ENCODE measurements at regions not wholly inside any gene's neighbourhood (a gene's known extent, or its start where the extent isn't known, plus 50 kb on each side); places are given as distances from the start of the nearest gene placed in this dataset.
"Not testable (repeated sequence)": the region's sequence is repeated elsewhere in the genome, so short reads cannot be mapped to it uniquely, and the experiment has no call there.

DNA sequence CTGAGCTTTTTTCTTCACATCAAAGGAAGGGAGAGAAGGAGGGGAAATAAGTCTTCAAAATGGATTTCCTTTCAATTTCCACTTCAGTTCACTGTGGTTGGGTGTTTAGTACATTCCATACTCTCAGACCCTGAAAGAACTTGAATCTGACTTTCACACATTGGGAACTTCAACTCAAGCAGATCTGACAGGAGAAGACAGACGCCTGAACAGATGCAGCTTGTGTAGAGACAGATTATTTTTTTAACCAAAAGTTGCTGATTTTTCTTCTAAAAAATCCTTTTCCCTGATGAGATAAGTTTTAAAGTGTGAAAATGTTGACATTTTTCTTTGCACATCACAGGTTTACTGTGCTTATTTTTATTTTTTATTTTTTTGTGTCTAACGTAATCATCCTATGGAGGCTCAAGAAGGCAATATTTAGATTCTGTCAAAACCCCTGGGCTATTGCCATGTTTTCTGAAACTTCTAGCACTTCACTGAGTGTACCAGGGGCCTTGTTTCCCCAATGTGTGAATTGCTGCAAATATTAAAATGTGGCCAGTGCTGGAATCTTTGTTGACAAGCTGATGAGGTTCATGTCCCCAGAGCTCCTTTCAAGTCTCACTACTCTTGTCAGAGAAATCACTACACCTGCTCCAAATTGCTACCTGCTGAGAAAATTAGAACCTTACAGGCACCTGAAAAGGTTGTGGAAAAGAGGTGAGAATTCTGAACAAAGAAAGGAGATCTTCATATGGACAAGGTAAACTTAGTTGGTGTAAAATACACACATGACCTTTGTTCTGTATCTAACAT is 214.8 kb upstream of the BTBD3 start:
- Histone ChIP-seq H3K9me3 (ENCODE audit: control insufficient read depth, insufficient read depth, low read length) (no peaks in the 10 kb centered on the region), H3K4me3 (ENCODE audit: low read depth, low read length) (no peak overlapping the region), H3K27ac (ENCODE audit: low read depth, low read length) (no peak overlapping the region), H3K4me1 (ENCODE audit: control insufficient read depth, insufficient read depth, low read length) (no peaks in the 10 kb centered on the region), H3K36me3 (ENCODE audit: control insufficient read depth, insufficient read depth, low read length) (no peaks in the 10 kb centered on the region), H3K27me3 (ENCODE audit: control insufficient read depth, insufficient read depth, low read length) (no peaks in the 10 kb centered on the region)
- peak in 1 of 6 donors; percentile 55 for DNase-seq (ENCODE audit: low read depth in 4 of 6, low spot score in 6 of 6)
- WGBS (ENCODE audit: insufficient coverage), result 100% methylated on average over 1 of the region's 2 CpGs

DNA sequence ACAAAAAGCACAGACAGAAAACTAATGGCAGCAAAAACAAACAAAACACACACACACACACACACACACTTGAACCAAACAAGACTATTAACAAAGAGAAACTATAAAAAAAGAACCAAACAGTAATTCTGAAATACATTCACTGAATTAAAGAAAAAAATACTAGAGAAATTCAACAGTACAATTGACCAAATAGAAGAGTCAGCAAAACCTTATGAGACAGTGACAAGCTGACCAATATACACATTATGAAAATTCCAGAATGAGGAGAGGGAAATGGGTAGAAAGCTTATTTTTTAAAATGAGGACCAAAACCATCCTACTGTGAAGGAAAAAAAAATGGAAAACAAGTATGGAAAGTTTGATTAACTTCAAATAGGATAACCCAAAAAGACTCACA is 212.2 kb upstream of the BTBD3 start:
- Histone ChIP-seq H3K27ac (ENCODE audit: low read depth, low read length) (no peak overlapping the region), H3K4me1 (ENCODE audit: control insufficient read depth, insufficient read depth, low read length) (no peaks in the 10 kb centered on the region), H3K9me3 (ENCODE audit: control insufficient read depth, insufficient read depth, low read length) (no peaks in the 10 kb centered on the region), H3K36me3 (ENCODE audit: control insufficient read depth, insufficient read depth, low read length) (no peaks in the 10 kb centered on the region), H3K4me3 (ENCODE audit: low read depth, low read length) (no peak overlapping the region), H3K27me3 (ENCODE audit: control insufficient read depth, insufficient read depth, low read length) (no peaks in the 10 kb centered on the region)
- DNase-seq (ENCODE audit: low read depth in 4 of 6, low spot score in 6 of 6), result no peak

DNA sequence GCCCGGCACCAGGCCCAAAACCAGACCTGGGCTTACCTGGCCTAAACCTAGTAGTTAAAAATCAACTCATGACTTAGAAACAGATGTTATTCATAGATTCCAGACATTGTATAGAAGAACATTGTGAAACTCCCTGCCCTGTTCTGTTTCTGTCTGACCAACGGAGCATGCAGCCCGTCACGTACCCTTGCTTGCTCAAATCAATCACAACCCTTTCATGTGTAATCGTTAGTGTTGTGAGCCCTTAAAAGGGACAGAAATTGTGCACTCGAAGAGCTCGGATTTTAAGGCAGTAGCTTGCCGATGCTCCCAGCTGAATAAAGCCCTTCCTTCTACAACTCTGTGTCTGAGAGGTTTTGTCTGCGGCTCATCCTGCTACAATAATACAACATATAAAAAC is 209.5 kb upstream of the BTBD3 start:
- H3K27me3 ChIP-seq (ENCODE audit: control insufficient read depth, insufficient read depth, low read length); DNase-seq (ENCODE audit: low read depth in 4 of 6, low spot score in 6 of 6); H3K4me1 ChIP-seq (ENCODE audit: control insufficient read depth, insufficient read depth, low read length); H3K36me3 ChIP-seq (ENCODE audit: control insufficient read depth, insufficient read depth, low read length); H3K27ac ChIP-seq (ENCODE audit: low read depth, low read length); H3K4me3 ChIP-seq (ENCODE audit: low read depth, low read length); H3K9me3 ChIP-seq (ENCODE audit: control insufficient read depth, insufficient read depth, low read length): not testable (repeated sequence)
- WGBS (ENCODE audit: insufficient coverage), result 90% methylated on average over 4 of the region's 9 CpGs

DNA sequence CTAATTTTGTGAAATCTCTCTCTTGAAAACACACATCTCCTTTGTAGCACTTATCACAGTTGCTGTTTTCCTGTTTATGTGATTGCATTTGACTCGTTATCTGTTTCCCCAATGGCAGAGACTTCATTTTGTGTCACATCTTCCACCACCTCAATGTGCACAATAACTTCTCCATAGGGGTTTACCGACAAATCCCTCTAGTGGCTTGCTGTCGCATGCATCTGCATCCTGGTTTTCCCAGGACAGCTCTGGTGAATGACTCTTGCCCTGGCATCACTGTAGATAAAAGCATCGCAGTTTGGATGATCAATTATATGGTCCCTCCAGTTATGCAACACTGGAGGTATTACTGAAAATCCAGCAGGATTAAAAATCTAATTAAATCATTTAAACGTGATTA is 206.5 kb upstream of the BTBD3 start:
- Histone ChIP-seq H3K36me3 (ENCODE audit: control insufficient read depth, insufficient read depth, low read length) (no peaks in the 10 kb centered on the region), H3K27ac (ENCODE audit: low read depth, low read length) (no peak overlapping the region), H3K9me3 (ENCODE audit: control insufficient read depth, insufficient read depth, low read length) (no peaks in the 10 kb centered on the region), H3K4me1 (ENCODE audit: control insufficient read depth, insufficient read depth, low read length) (no peaks in the 10 kb centered on the region), H3K4me3 (ENCODE audit: low read depth, low read length) (no peak overlapping the region), H3K27me3 (ENCODE audit: control insufficient read depth, insufficient read depth, low read length) (no peaks in the 10 kb centered on the region)
- WGBS (ENCODE audit: insufficient coverage), result 85% methylated on average over 2 of the region's 5 CpGs
- no peak for DNase-seq (ENCODE audit: low read depth in 4 of 6, low spot score in 6 of 6)

DNA sequence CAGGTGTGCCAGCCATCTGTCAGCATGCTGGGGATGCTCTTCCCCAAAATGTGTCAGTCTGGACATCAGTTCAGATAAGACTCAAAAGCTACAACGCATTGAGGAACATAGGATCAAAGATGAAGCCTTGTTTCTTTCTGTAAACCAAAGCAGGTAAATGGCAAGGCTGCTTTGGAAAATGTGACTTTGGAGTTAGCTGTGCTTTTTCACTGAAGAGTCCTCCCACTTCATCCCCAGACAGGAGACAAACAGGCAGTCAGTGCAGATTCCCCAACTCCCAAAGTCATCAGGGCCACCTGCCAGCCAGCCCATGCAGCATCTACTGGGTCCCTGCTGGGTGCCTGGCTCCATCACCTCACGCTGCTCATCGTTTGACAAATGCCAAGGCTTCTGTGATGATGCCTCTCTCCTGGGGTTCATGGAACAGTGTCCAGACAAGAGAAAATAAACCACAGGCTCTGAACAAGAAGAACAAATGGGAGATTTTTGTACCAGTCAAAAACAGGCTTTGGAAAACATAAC is 205.0 kb upstream of the BTBD3 start:
- Histone ChIP-seq H3K27me3 (ENCODE audit: control insufficient read depth, insufficient read depth, low read length) (no peaks in the 10 kb centered on the region), H3K4me1 (ENCODE audit: control insufficient read depth, insufficient read depth, low read length) (no peaks in the 10 kb centered on the region), H3K27ac (ENCODE audit: low read depth, low read length) (no peak overlapping the region), H3K36me3 (ENCODE audit: control insufficient read depth, insufficient read depth, low read length) (no peaks in the 10 kb centered on the region), H3K9me3 (ENCODE audit: control insufficient read depth, insufficient read depth, low read length) (no peaks in the 10 kb centered on the region), H3K4me3 (ENCODE audit: low read depth, low read length) (no peak overlapping the region)
- DNase-seq (ENCODE audit: low read depth in 4 of 6, low spot score in 6 of 6), result no peak
- WGBS (ENCODE audit: insufficient coverage), result 50% methylated on average over 3 of the region's 3 CpGs

DNA sequence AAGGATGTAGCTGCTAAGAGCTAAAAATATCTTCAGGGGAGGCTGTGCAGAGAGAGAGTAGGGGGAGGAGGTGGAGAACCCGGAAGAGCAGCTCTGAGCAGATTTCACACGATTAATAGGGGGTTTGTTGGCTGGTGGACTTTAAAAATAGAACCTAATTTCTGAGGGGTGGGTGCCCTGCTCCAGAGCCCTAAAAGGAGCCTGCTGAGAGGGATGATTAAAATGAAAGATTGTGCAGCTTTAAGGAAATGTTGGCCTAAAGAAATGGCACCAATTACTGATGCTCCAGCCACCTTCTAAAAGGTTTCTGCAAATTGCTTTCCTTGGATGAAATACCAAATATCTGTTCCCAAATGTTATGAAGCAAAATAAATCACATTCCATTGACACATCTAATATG is 202.8 kb upstream of the BTBD3 start:
- H3K27me3 ChIP-seq (ENCODE audit: control insufficient read depth, insufficient read depth, low read length), result no peaks in the 10 kb centered on the region
- H3K27ac ChIP-seq (ENCODE audit: low read depth, low read length), result no peak overlapping the region
- H3K4me1 ChIP-seq (ENCODE audit: control insufficient read depth, insufficient read depth, low read length), result no peaks in the 10 kb centered on the region
- H3K9me3 ChIP-seq (ENCODE audit: control insufficient read depth, insufficient read depth, low read length), result no peaks in the 10 kb centered on the region
- WGBS (ENCODE audit: insufficient coverage), result 33% methylated on average over 2 of the region's 2 CpGs
- no peaks in the 10 kb centered on the region for H3K36me3 ChIP-seq (ENCODE audit: control insufficient read depth, insufficient read depth, low read length)
- no peak overlapping the region for H3K4me3 ChIP-seq (ENCODE audit: low read depth, low read length)
- DNase-seq (ENCODE audit: low read depth in 4 of 6, low spot score in 6 of 6), result peak in 1 of 6 donors; percentile 55

DNA sequence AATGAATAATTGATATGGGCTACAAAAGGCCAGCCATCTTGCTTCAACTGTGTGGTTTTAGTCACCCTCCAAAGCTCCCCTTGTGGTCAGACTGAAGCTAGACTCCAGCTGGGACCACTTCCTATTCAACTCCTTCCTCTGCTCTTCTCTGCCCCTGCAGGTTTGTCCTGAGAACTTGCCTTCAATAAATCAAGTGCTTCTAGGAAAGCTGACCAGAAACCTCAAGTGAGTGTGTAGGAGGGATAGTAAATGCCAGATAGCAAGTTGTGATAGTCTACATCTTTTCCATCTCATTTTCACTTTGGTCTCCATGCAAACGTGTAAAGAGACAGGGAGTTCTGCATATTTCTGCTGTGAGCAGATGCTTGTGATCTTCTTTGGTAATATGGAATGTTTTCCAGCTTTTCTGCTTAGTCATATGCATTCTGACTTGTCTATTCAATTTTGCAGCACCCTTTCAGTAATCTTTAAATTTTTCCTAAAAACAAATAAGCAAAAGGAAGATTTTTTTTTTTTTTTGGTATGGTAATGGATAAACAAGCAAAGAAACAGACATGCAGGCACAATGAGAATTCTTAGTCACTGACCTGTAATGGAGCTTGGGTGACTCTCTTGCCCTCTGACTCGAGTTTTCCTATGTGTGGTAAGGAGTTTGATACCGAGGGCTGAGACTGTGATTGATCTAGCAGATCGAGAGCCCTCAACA is 201.3 kb upstream of the BTBD3 start:
- Histone ChIP-seq H3K27ac (ENCODE audit: low read depth, low read length) (no peak overlapping the region), H3K27me3 (ENCODE audit: control insufficient read depth, insufficient read depth, low read length) (no peaks in the 10 kb centered on the region), H3K36me3 (ENCODE audit: control insufficient read depth, insufficient read depth, low read length) (no peaks in the 10 kb centered on the region), H3K9me3 (ENCODE audit: control insufficient read depth, insufficient read depth, low read length) (no peaks in the 10 kb centered on the region), H3K4me1 (ENCODE audit: control insufficient read depth, insufficient read depth, low read length) (no peaks in the 10 kb centered on the region), H3K4me3 (ENCODE audit: low read depth, low read length) (no peak overlapping the region)
- 44% methylated on average over 1 of the region's 4 CpGs for WGBS (ENCODE audit: insufficient coverage)
- peak in 2 of 6 donors; percentile 17 to 23 for DNase-seq (ENCODE audit: low read depth in 4 of 6, low spot score in 6 of 6)

DNA sequence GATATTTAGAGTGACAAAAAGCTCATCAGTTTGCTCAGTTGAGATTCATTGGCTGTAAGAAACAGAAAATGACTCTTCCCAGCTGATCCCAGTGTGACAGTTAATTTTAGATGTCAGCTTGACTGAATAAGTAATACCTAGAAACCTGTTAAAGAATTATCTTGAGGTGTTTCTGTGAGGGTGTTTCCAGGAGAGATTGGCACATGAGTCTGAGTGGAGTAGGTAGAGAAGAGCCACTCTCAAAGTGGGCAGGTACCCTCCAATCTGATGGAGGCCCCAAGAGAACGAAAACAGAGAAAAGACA is 200.8 kb upstream of the BTBD3 start:
- WGBS (ENCODE audit: insufficient coverage), result no CpG with 5 or more reads among the region's 1 CpG
- no peak overlapping the region for H3K27ac ChIP-seq (ENCODE audit: low read depth, low read length)
- H3K4me3 ChIP-seq (ENCODE audit: low read depth, low read length), result no peak overlapping the region

DNA sequence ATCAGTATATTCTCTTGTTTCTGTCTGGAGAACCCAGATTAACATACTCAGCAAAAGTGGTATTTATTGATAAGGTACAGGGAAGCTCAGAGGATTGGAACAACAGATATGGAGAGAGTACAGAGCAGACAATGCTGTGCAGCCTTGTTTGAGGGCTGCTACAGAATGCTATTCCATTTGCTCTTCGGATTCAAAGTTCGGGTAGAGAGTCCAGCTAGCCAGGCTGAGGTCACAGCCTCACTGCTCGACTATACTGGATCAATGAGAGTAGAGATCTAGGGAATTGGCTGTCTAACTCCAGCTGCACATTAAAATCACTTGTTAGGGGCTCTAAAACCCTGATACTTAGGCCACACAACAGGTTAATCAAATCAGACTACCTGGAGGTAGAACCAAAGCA is 200.1 kb upstream of the BTBD3 start:
- Histone ChIP-seq H3K9me3 (ENCODE audit: control insufficient read depth, insufficient read depth, low read length) (no peaks in the 10 kb centered on the region), H3K4me3 (ENCODE audit: low read depth, low read length) (no peak overlapping the region), H3K4me1 (ENCODE audit: control insufficient read depth, insufficient read depth, low read length) (no peaks in the 10 kb centered on the region), H3K27me3 (ENCODE audit: control insufficient read depth, insufficient read depth, low read length) (no peaks in the 10 kb centered on the region), H3K27ac (ENCODE audit: low read depth, low read length) (no peak overlapping the region), H3K36me3 (ENCODE audit: control insufficient read depth, insufficient read depth, low read length) (no peaks in the 10 kb centered on the region)
- WGBS (ENCODE audit: insufficient coverage), result 80% methylated on average over 2 of the region's 3 CpGs
- no peak for DNase-seq (ENCODE audit: low read depth in 4 of 6, low spot score in 6 of 6)

More for the DNA sequence above, 200.8 kb upstream of the BTBD3 start:
- Histone ChIP-seq H3K36me3 (ENCODE audit: control insufficient read depth, insufficient read depth, low read length) (no peaks in the 10 kb centered on the region), H3K9me3 (ENCODE audit: control insufficient read depth, insufficient read depth, low read length) (no peaks in the 10 kb centered on the region), H3K27me3 (ENCODE audit: control insufficient read depth, insufficient read depth, low read length) (no peaks in the 10 kb centered on the region), H3K4me1 (ENCODE audit: control insufficient read depth, insufficient read depth, low read length) (no peaks in the 10 kb centered on the region)
- DNase-seq (ENCODE audit: low read depth in 4 of 6, low spot score in 6 of 6), result no peak

Measured in spinal cord (tissue), 9 donors.